Calu3 (cell line): ENCODE measurements at regions not wholly inside any gene's neighbourhood (a gene's known extent, or its start where the extent isn't known, plus 50 kb on each side); places are given as distances from the start of the nearest gene placed in this dataset.

ENCODE experiments used
- BruUV-seq: library from RNA; stranded (reverse); fragments of 400-500 nt; replicated peaks from 2 replicates; lab custom pipeline; 2021; lab: Mats Ljungman, UMichigan
- CTCF ChIA-PET: fragments of 300-600 bp; sonication (Branson Sonifier 250); formaldehyde crosslinking; loops from one replicate; lab custom pipeline; 2022; ENCODE audit warnings: antibody characterized with exemption; lab: Charles Lee
- DNase-seq: peaks from one replicate; pipeline ENCODE4 v3.0.0; 2022
- H3K27ac Mint-ChIP-seq: one replicate; pipeline ENCODE4 v1.8.0; 2022; ENCODE audit warnings: mixed read lengths; ENCODE audit not compliant: unreplicated experiment
- H3K27me3 Mint-ChIP-seq: one replicate; pipeline ENCODE4 v1.8.0; 2022; ENCODE audit warnings: mixed read lengths; ENCODE audit not compliant: unreplicated experiment
- H3K36me3 Mint-ChIP-seq: one replicate; pipeline ENCODE4 v1.8.0; 2022; ENCODE audit warnings: mild to moderate bottlenecking, moderate library complexity, mixed read lengths; ENCODE audit not compliant: insufficient read depth, unreplicated experiment
- H3K4me1 Mint-ChIP-seq: one replicate; pipeline ENCODE4 v1.8.0; 2022; ENCODE audit warnings: mild to moderate bottlenecking, low read depth, mixed read lengths; ENCODE audit not compliant: unreplicated experiment
- H3K4me3 Mint-ChIP-seq: one replicate; pipeline ENCODE4 v1.8.0; 2022; ENCODE audit warnings: mild to moderate bottlenecking, low read depth, moderate library complexity, mixed read lengths; ENCODE audit not compliant: unreplicated experiment
- H3K9me3 Mint-ChIP-seq: one replicate; pipeline ENCODE4 v1.8.0; 2022; ENCODE audit warnings: low read depth, mixed read lengths; ENCODE audit not compliant: unreplicated experiment
- intact Hi-C: fragments of 100-400 bp; cut with micrococcal nuclease; formaldehyde crosslinking; loops from one replicate; pipeline ENCODE4 v1.10.0; 2022; ENCODE audit not compliant: unreplicated experiment
- TF ChIP-seq, protein P1 (sequence below): fragments of 200-600 bp; IDR thresholded peaks from one replicate; pipeline ENCODE4 v1.8.0; 2022; ENCODE audit warnings: antibody characterized with exemption; ENCODE audit not compliant: unreplicated experiment

DNA sequence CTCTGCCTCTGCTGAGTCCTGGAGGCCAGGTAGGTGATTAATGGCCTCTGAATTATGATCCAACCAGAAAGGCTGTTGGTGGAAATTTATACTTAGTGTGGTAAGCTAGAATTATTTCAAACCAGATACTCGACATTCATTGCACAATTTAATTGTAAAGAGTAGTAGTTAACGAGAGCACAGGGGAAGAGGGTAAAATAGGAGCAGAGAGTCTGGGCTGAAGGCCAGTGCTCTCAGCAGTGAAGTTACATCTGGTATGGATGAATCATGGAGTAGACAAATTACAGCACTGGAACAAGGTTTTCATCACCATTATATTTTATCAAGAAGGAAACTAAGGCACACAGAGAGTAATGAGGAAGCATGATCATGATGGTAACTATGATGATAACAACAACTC is 92.5 kb downstream of the TLR4 start:
- no TSS peak for BruUV-seq
- Mint-ChIP-seq H3K9me3 (peaks cover 3% of the 10 kb centered on the region), H3K27me3 (no peaks in the 10 kb centered on the region), H3K36me3 (no peaks in the 10 kb centered on the region), H3K4me1 (no peaks in the 10 kb centered on the region), H3K4me3 (no peak overlapping the region), H3K27ac (no peak overlapping the region)
- TF ChIP-seq, protein P1, sequence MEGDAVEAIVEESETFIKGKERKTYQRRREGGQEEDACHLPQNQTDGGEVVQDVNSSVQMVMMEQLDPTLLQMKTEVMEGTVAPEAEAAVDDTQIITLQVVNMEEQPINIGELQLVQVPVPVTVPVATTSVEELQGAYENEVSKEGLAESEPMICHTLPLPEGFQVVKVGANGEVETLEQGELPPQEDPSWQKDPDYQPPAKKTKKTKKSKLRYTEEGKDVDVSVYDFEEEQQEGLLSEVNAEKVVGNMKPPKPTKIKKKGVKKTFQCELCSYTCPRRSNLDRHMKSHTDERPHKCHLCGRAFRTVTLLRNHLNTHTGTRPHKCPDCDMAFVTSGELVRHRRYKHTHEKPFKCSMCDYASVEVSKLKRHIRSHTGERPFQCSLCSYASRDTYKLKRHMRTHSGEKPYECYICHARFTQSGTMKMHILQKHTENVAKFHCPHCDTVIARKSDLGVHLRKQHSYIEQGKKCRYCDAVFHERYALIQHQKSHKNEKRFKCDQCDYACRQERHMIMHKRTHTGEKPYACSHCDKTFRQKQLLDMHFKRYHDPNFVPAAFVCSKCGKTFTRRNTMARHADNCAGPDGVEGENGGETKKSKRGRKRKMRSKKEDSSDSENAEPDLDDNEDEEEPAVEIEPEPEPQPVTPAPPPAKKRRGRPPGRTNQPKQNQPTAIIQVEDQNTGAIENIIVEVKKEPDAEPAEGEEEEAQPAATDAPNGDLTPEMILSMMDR: no peak
- CTCF ChIA-PET: no interaction called here
- intact Hi-C loops: no loop called here
- DNase-seq: no peak

DNA sequence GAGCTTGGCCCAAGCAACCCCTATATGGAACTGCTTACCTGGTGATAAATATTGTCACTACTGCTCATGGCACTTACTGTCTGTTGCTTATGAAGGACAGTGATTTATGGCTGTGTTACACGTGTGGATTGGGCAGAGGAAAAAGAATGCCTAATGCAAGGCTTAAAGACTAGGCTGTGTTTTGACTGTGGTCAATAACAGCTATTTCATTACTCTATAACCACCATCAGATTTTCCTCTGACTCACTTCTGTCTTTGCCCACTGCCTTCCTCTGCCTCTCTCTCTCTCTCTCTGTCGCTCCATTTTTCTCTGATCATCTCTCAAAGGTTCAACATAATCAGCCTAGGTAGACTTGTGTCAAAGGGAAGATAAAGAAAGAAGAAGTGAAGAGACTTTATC is 96.2 kb downstream of the TLR4 start:
- CTCF ChIA-PET: no interaction called here
- H3K27me3 Mint-ChIP-seq: no peaks in the 10 kb centered on the region

DNA sequence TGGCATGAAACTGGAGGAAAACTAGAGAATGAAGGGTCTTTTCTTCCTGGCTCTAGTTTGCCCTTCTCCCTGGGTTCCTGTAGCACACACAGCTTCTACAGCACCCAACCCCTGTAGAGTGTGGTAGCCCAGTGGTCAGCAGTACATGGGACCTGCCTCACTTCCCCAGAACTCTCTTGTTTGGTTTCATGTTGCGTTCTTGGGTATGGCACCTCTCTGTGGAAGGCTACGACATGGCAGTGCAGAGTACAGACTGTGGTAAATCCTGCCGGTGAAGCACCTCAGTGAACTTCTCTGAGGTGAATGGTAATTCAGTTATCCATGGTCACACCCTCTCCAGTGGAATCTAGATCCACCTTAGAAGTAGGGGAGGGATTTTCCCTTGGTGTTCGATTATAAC is 105.5 kb downstream of the TLR4 start:
- Mint-ChIP-seq H3K9me3 (peaks cover 6% of the 10 kb centered on the region), H3K4me1 (no peaks in the 10 kb centered on the region), H3K27me3 (no peaks in the 10 kb centered on the region), H3K4me3 (no peak overlapping the region), H3K36me3 (no peaks in the 10 kb centered on the region), H3K27ac (no peak overlapping the region)
- intact Hi-C loops: no loop called here
- no TSS peak for BruUV-seq
- TF ChIP-seq, protein P1: no peak
- CTCF ChIA-PET: no interaction called here
- DNase-seq: no peak

More for the DNA sequence above, 96.2 kb downstream of the TLR4 start:
- intact Hi-C loops: no loop called here
- Mint-ChIP-seq H3K36me3 (no peaks in the 10 kb centered on the region), H3K27ac (no peak overlapping the region), H3K4me1 (no peaks in the 10 kb centered on the region), H3K4me3 (no peak overlapping the region), H3K9me3 (peaks cover 7% of the 10 kb centered on the region)
- DNase-seq: no peak
- BruUV-seq: no TSS peak
- TF ChIP-seq, protein P1: no peak

DNA sequence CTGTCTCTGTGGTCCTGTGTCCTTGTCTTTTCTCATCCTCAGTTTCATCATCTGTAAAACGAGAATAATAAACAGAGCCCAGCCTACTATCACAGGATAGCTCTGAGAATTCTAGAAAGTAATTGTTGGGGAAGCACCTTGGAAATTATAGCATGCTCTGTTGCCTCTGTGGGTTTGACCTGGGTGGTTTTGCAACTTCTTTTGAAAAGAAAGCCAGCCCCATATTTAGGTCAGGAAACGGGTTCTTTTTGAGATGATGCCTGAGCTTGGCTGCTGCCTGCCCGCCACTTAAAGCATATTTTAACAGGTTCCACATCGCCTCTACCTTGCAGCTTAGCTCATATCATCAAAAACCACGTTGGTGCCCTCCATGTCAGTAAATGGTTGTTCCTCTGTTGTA is 111.1 kb downstream of the TLR4 start:
- H3K9me3 Mint-ChIP-seq: peaks cover 8% of the 10 kb centered on the region
- CTCF ChIA-PET: no interaction called here
- no peaks in the 10 kb centered on the region for H3K27me3 Mint-ChIP-seq
- intact Hi-C loops: no loop called here
- H3K36me3 Mint-ChIP-seq: no peaks in the 10 kb centered on the region
- H3K27ac Mint-ChIP-seq: no peak overlapping the region
- DNase-seq: no peak
- no TSS peak for BruUV-seq
- TF ChIP-seq, protein P1: no peak
- H3K4me3 Mint-ChIP-seq: no peak overlapping the region
- H3K4me1 Mint-ChIP-seq: no peaks in the 10 kb centered on the region
